ENCODE measurements at regions not wholly inside any gene's neighbourhood (a gene's known extent, or its start where the extent isn't known, plus 50 kb on each side); places are given as distances from the start of the nearest gene placed in this dataset.

- TF ChIP-seq POLR2AphosphoS5 (IDR thresholded peaks at IDR 0.05; ENCODE audit: low read length) (no peak), EP300 (IDR thresholded peaks at IDR 0.05; ENCODE audit: borderline replicate concordance in 1 of 2, control insufficient read depth in 1 of 2, low read depth in 2 of 2, low read length in 2 of 2) (no peak)
- TF ChIP-seq, protein P1, sequence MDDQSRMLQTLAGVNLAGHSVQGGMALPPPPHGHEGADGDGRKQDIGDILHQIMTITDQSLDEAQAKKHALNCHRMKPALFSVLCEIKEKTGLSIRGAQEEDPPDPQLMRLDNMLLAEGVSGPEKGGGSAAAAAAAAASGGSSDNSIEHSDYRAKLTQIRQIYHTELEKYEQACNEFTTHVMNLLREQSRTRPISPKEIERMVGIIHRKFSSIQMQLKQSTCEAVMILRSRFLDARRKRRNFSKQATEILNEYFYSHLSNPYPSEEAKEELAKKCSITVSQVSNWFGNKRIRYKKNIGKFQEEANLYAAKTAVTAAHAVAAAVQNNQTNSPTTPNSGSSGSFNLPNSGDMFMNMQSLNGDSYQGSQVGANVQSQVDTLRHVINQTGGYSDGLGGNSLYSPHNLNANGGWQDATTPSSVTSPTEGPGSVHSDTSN (IDR thresholded peaks at IDR 0.05; ENCODE audit: insufficient replicate concordance, low read depth, low read length) = no peak
Measured at GRCh38 chr6:126807876-126808275, 310.6 kb upstream of the RSPO3 start.

Data from GM12878 (cell line).